Osteoblast (primary cell): ENCODE measurements at regions not wholly inside any gene's neighbourhood (a gene's known extent, or its start where the extent isn't known, plus 50 kb on each side); places are given as distances from the start of the nearest gene placed in this dataset.

ENCODE experiments used
- DNase-seq: peaks from one replicate; pipeline ENCODE4 v3.0.0; 2011; ENCODE audit warnings: low spot score, mixed read lengths; ENCODE audit not compliant: insufficient read length; ENCODE audit errors: missing footprints
- H2AFZ ChIP-seq: 2 replicates; pipeline ENCODE4 v1.6.0; 2011; ENCODE audit warnings: mild to moderate bottlenecking, low read length
- H3K27ac ChIP-seq: 2 replicates; pipeline ENCODE4 v1.5.1; 2011; ENCODE audit warnings: mild to moderate bottlenecking, low read depth, low read length, moderate library complexity
- H3K27me3 ChIP-seq: 2 replicates; pipeline ENCODE4 v1.6.0; 2012; ENCODE audit warnings: mild to moderate bottlenecking, control low read depth, inconsistent platforms, low read length, moderate library complexity; ENCODE audit not compliant: insufficient read depth
- H3K36me3 ChIP-seq: 2 replicates; pipeline ENCODE4 v1.5.1; 2011; ENCODE audit warnings: mild to moderate bottlenecking, low read length, control low read depth, moderate library complexity; ENCODE audit not compliant: insufficient read depth
- H3K4me1 ChIP-seq: 2 replicates; pipeline ENCODE4 v1.5.1; 2011; ENCODE audit warnings: mild to moderate bottlenecking, low read length, control low read depth, moderate library complexity; ENCODE audit not compliant: insufficient read depth
- H3K4me2 ChIP-seq: 2 replicates; pipeline ENCODE4 v1.6.0; 2011; ENCODE audit warnings: mild to moderate bottlenecking, low read length; ENCODE audit not compliant: insufficient read depth
- H3K4me3 ChIP-seq: fragments of 200-600 bp; sonication (generic); 3 replicates; pipeline ENCODE4 v1.5.1; 2012; ENCODE audit warnings: mild to moderate bottlenecking, low read length, inconsistent platforms; ENCODE audit not compliant: insufficient read depth
- H3K79me2 ChIP-seq: 2 replicates; pipeline ENCODE4 v1.6.0; 2012; ENCODE audit warnings: mild to moderate bottlenecking, low read length, control low read depth, inconsistent platforms; ENCODE audit not compliant: insufficient read depth
- H3K9me3 ChIP-seq: 2 replicates; pipeline ENCODE4 v1.5.1; 2011; ENCODE audit warnings: low read depth, low read length, control low read depth
- H4K20me1 ChIP-seq: 2 replicates; pipeline ENCODE4 v1.6.0; 2012; ENCODE audit warnings: mild to moderate bottlenecking, low read length, control low read depth; ENCODE audit not compliant: insufficient read depth
- TF ChIP-seq, protein P1 (sequence below): IDR thresholded peaks from 2 replicates; pipeline ENCODE4 v1.5.1; 2011; ENCODE audit warnings: mild to moderate bottlenecking, low read depth, low read length, moderate library complexity; ENCODE audit errors: extremely low read depth

DNA sequence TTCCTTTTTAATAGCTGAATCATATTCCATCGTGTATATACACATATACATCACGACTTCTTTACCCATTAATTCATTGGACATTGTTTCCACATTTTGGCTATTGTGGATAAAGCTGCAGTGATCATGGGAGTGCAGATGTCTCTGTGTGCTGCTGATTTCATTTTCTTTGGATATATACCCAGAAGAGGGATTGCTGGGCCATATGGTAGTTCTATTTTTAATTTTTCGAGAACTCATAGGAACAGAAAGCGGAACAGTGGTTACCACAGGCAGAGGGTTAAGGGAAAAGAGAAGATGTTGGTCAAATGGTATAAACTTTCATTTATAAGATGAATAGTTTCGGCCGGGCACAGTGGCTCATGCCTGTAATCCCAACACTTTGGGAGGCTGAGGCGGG lies 187.4 kb upstream of the MYOCD start:
- no peaks in the 10 kb centered on the region for H3K4me1 ChIP-seq
- no peaks in the 10 kb centered on the region for H4K20me1 ChIP-seq
- TF ChIP-seq, protein P1, sequence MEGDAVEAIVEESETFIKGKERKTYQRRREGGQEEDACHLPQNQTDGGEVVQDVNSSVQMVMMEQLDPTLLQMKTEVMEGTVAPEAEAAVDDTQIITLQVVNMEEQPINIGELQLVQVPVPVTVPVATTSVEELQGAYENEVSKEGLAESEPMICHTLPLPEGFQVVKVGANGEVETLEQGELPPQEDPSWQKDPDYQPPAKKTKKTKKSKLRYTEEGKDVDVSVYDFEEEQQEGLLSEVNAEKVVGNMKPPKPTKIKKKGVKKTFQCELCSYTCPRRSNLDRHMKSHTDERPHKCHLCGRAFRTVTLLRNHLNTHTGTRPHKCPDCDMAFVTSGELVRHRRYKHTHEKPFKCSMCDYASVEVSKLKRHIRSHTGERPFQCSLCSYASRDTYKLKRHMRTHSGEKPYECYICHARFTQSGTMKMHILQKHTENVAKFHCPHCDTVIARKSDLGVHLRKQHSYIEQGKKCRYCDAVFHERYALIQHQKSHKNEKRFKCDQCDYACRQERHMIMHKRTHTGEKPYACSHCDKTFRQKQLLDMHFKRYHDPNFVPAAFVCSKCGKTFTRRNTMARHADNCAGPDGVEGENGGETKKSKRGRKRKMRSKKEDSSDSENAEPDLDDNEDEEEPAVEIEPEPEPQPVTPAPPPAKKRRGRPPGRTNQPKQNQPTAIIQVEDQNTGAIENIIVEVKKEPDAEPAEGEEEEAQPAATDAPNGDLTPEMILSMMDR: no peak
- H3K27ac ChIP-seq: no peak overlapping the region
- no peaks in the 10 kb centered on the region for H3K27me3 ChIP-seq
- DNase-seq: no peak
- no peak overlapping the region for H3K4me3 ChIP-seq
- no peaks in the 10 kb centered on the region for H3K9me3 ChIP-seq
- no peaks in the 10 kb centered on the region for H3K36me3 ChIP-seq
- H2AFZ ChIP-seq: no peak overlapping the region
- H3K4me2 ChIP-seq: no peak overlapping the region
- H3K79me2 ChIP-seq: no peaks in the 10 kb centered on the region

DNA sequence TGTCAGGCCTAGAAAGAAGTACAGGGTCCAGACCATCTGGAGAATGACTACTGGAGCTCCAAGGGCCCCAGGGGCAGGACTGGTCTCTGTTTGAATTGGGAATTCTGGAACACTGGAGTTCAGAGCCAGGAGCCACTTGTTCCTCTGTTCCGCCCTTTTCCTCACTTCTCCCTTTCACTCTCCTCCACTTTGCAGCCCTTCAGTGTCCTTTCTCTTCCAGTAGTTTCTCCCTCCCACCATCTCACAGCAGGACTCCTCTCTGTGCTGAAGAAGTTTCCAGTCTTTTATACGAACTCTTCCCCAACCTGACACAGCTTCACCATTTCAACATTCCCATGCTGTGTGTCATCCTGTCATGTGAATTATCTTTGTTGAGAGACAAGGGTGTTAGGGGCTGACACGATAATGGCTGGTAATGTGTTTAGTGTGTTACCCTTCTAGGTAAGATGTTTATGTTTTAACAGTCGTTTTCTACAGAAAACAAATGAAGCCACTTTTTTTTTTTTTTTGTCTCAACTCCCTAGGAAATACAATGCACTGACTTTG lies 180.3 kb upstream of the MYOCD start:
- Histone ChIP-seq H2AFZ (no peak overlapping the region), H3K36me3 (no peaks in the 10 kb centered on the region), H3K27me3 (no peaks in the 10 kb centered on the region), H3K79me2 (no peaks in the 10 kb centered on the region), H3K4me3 (no peak overlapping the region), H3K4me1 (no peaks in the 10 kb centered on the region), H3K27ac (no peak overlapping the region), H3K4me2 (no peak overlapping the region), H4K20me1 (no peaks in the 10 kb centered on the region), H3K9me3 (no peaks in the 10 kb centered on the region)
- no peak for DNase-seq
- TF ChIP-seq, protein P1: no peak

DNA sequence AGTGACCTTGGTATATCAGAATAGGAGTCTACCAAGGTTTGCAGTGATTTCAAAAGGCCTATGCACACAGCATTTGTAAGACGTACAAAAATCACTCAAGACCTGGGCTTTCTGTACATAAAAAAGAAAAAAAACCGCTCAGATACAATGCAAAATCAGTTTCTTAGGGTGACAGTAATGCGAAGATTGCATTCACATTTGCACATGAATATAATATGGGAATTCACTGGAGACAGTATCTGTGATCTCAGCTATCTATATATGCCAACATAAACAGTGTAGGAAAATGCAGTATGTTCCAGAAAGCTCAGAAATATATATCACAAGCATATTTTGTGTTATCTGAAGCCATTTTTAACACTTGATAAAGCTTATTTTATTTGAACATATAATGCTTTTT lies 176.4 kb upstream of the MYOCD start:
- H3K79me2 ChIP-seq: no peaks in the 10 kb centered on the region
- H3K4me1 ChIP-seq: no peaks in the 10 kb centered on the region
- no peak overlapping the region for H3K27ac ChIP-seq
- H3K4me2 ChIP-seq: no peak overlapping the region
- no peaks in the 10 kb centered on the region for H4K20me1 ChIP-seq
- H3K4me3 ChIP-seq: no peak overlapping the region
- TF ChIP-seq, protein P1: no peak
- no peak for DNase-seq
- no peak overlapping the region for H2AFZ ChIP-seq
- H3K27me3 ChIP-seq: no peaks in the 10 kb centered on the region
- H3K9me3 ChIP-seq: no peaks in the 10 kb centered on the region
- no peaks in the 10 kb centered on the region for H3K36me3 ChIP-seq

DNA sequence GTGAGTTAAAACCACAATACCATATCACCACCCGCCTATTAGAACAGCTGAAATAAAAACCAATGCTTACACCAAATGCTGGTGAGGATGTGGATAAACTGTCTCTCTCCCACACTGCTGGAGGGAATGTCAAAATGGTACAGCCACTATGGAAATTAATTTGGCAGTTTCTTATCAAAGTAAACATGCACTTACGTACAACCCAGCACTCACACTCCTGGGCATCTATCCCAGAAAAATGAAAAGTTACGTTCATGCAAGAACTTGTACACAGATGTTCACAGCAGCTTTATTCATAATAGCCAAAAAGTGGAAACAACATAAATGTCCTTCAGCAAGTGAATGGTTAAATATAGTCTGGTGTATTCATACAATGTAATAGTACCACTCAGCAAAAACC lies 173.2 kb upstream of the MYOCD start:
- no peaks in the 10 kb centered on the region for H3K79me2 ChIP-seq
- TF ChIP-seq, protein P1: no peak
- no peak overlapping the region for H3K4me3 ChIP-seq
- DNase-seq: no peak
- H4K20me1 ChIP-seq: no peaks in the 10 kb centered on the region
- H3K9me3 ChIP-seq: no peaks in the 10 kb centered on the region
- no peak overlapping the region for H3K4me2 ChIP-seq
- no peaks in the 10 kb centered on the region for H3K36me3 ChIP-seq
- no peak overlapping the region for H3K27ac ChIP-seq
- no peak overlapping the region for H2AFZ ChIP-seq
- H3K4me1 ChIP-seq: no peaks in the 10 kb centered on the region
- H3K27me3 ChIP-seq: no peaks in the 10 kb centered on the region
